K562 (cell line): ENCODE measurements at regions not wholly inside any gene's neighbourhood (a gene's known extent, or its start where the extent isn't known, plus 50 kb on each side); places are given as distances from the start of the nearest gene placed in this dataset.

Experiments
- ATAC-seq: fragments of 200-7000 bp; cut with Tn5 transposase; 3 replicates; pipeline ENCODE4 v1.9.1; 2020; ENCODE audit warnings: moderate library complexity
- BruUV-seq: library from RNA; stranded (reverse); fragments of 400-500 nt; replicated peaks from 2 replicates; lab custom pipeline; 2021; lab: Mats Ljungman, UMichigan
- CTCF ChIA-PET: fragments of 300-600 bp; formaldehyde crosslinking; extraction: SDS; loops from one replicate; lab custom pipeline; 2021; ENCODE audit warnings: low intra/inter-chr PET ratio; lab: Yijun Ruan, JAX
- POLR2A ChIA-PET: fragments of 300-600, 350-650 bp; sonication (Branson Sonifier 250); formaldehyde crosslinking; extraction: SDS; loops from one replicate; lab custom pipeline; 2021; ENCODE audit warnings: antibody characterized with exemption, inconsistent platforms; lab: Yijun Ruan, JAX
- DNase-seq, 4 experiments: peaks; one replicate each; pipeline versions ENCODE4 v3.0.0 to v3.0.0-alpha.2; 2011 to 2018; ENCODE audit warnings: low spot score in 3 of 4, mixed read lengths in 3 of 4; ENCODE audit errors: extremely low read depth in 1 of 4
- FAIRE-seq: peaks from 2 replicates; lab custom pipeline; 2011; peaks lifted over from hg19 to GRCh38; lab: Jason Lieb, UNC
- H2AFZ ChIP-seq: 2 replicates; pipeline ENCODE4 v1.6.0; 2011; ENCODE audit warnings: low read depth, low read length, control low read depth, inconsistent platforms
- H3K27ac ChIP-seq: fragments of 200-600 bp; 3 replicates; pipeline ENCODE4 v1.8.0; 2011; ENCODE audit warnings: low read depth, mild to moderate bottlenecking, control low read depth, inconsistent platforms, low read length, moderate library complexity, mixed read lengths; ENCODE audit errors: extremely low read depth
- H3K27me3 ChIP-seq, 2 experiments: fragments of 300-600 bp in 1 of 2; 2 replicates in 1 of 2; 3 replicates in 1 of 2; pipeline versions ENCODE4 v1.6.0 to v1.8.0; 2011; ENCODE audit warnings: inconsistent platforms in 2 of 2, low read length in 2 of 2, mild to moderate bottlenecking in 1 of 2, mixed read lengths in 1 of 2, moderate library complexity in 1 of 2; ENCODE audit not compliant: control insufficient read depth in 2 of 2, insufficient read depth in 2 of 2
- H3K36me3 ChIP-seq: fragments of 300-600 bp; 3 replicates; pipeline ENCODE4 v1.8.0; 2011; ENCODE audit warnings: mild to moderate bottlenecking, low read length, inconsistent platforms; ENCODE audit not compliant: control insufficient read depth, insufficient read depth
- H3K4me1 ChIP-seq, 2 experiments: fragments of 200-600 bp in 1 of 2; replicated peaks in 1 of 2; 2 replicates in 1 of 2; 3 replicates in 1 of 2; pipeline versions ENCODE4 v1.5.1 to v1.8.0; 2011; ENCODE audit warnings: inconsistent platforms in 2 of 2, low read length in 2 of 2, mild to moderate bottlenecking in 1 of 2, mixed read lengths in 1 of 2, moderate library complexity in 1 of 2; ENCODE audit not compliant: control insufficient read depth in 2 of 2, insufficient read depth in 2 of 2
- H3K4me2 ChIP-seq: 2 replicates; pipeline ENCODE4 v1.6.1; 2011; ENCODE audit warnings: low read length, control low read depth, inconsistent platforms, mixed read lengths; ENCODE audit not compliant: insufficient read depth
- H3K4me3 ChIP-seq: fragments of 200-600 bp; sonication (generic), shearing (Covaris generic); 2 replicates; pipeline ENCODE4 v1.5.1; 2016; ENCODE audit warnings: control low read depth, inconsistent platforms
- H3K79me2 ChIP-seq: fragments of 200-600 bp; 3 replicates; pipeline ENCODE4 v1.8.0; 2011; ENCODE audit warnings: low read length, inconsistent platforms; ENCODE audit not compliant: control insufficient read depth, insufficient read depth
- H3K9ac ChIP-seq, 2 experiments: 2 replicates each; pipeline versions ENCODE4 v1.6.0 to v1.6.1; 2011; ENCODE audit warnings: low read depth in 2 of 2, low read length in 2 of 2, control low read depth in 1 of 2, inconsistent platforms in 1 of 2, mild to moderate bottlenecking in 1 of 2, mixed read lengths in 1 of 2; ENCODE audit not compliant: insufficient read depth in 1 of 2
- H3K9me1 ChIP-seq: one replicate; pipeline ENCODE4 v1.6.0; 2011; ENCODE audit warnings: inconsistent platforms, mild to moderate bottlenecking, low read length, moderate library complexity; ENCODE audit not compliant: control insufficient read depth, insufficient read depth
- H3K9me3 ChIP-seq: replicated peaks from 2 replicates; pipeline ENCODE4 v1.5.1; 2011; ENCODE audit warnings: low read depth, low read length, inconsistent platforms; ENCODE audit not compliant: control insufficient read depth, insufficient read depth
- H4K20me1 ChIP-seq: replicated peaks from 2 replicates; pipeline ENCODE4 v1.6.1; 2011; ENCODE audit warnings: low read length, inconsistent platforms, mixed read lengths; ENCODE audit not compliant: control insufficient read depth, insufficient read depth
- ATF6 ChIP-seq: sonication (generic); formaldehyde crosslinking; IDR thresholded peaks from 2 replicates; pipeline ENCODE4 v1.4.0; 2020; ENCODE audit warnings: mild to moderate bottlenecking, missing genetic modification reagents
- C11orf30 ChIP-seq: fragments of 450-650 bp; IDR thresholded peaks from 2 replicates; pipeline ENCODE4 v1.6.1; 2016; ENCODE audit warnings: low read depth, mild to moderate bottlenecking
- CBX2 ChIP-seq: fragments of 200-600 bp; sonication (generic); IDR thresholded peaks from one replicate; pipeline ENCODE4 v1.6.1; 2012; ENCODE audit warnings: mild to moderate bottlenecking, low read length, inconsistent platforms; ENCODE audit not compliant: insufficient read depth, poor library complexity, severe bottlenecking
- DEAF1 ChIP-seq: fragments of 450-650 bp; formaldehyde crosslinking; IDR thresholded peaks from 2 replicates; pipeline ENCODE4 v1.4.0; 2020; ENCODE audit warnings: mild to moderate bottlenecking, moderate library complexity
- HNRNPK ChIP-seq: fragments of 200-400 bp; formaldehyde crosslinking; IDR thresholded peaks from one replicate; pipeline ENCODE4 v1.6.1; 2018; ENCODE audit warnings: mild to moderate bottlenecking, low read depth, low read length; ENCODE audit not compliant: poor library complexity, severe bottlenecking
- ID3 ChIP-seq, 2 experiments: fragments of 250-450 bp in 1 of 2; fragments of 450-650 bp in 1 of 2; sonication (Bioruptor Pico) in 1 of 2; IDR thresholded peaks; 2 replicates each; pipeline versions ENCODE4 v1.6.1 to v1.8.0; 2016 to 2021; ENCODE audit warnings: mild to moderate bottlenecking in 2 of 2, moderate library complexity in 2 of 2, missing compliant biosample characterization in 1 of 2, missing genetic modification characterization in 1 of 2
- MCM3 ChIP-seq: fragments of 450-650 bp; IDR thresholded peaks from 2 replicates; pipeline ENCODE4 v1.6.1; 2016
- NONO ChIP-seq, 2 experiments: fragments of 200-400 bp in 1 of 2; fragments of 450-650 bp in 1 of 2; formaldehyde crosslinking in 1 of 2; IDR thresholded peaks; 2 replicates each; pipeline ENCODE4 v1.6.1; 2017; ENCODE audit warnings: low read depth in 2 of 2, mild to moderate bottlenecking in 2 of 2, moderate library complexity in 2 of 2, low read length in 1 of 2
- STAT6 ChIP-seq: sonication (generic); formaldehyde crosslinking; IDR thresholded peaks from 2 replicates; pipeline ENCODE4 v1.8.1; 2023; ENCODE audit warnings: mild to moderate bottlenecking, missing genetic modification reagents
- TGIF2 ChIP-seq: sonication (generic); formaldehyde crosslinking; IDR thresholded peaks from 2 replicates; pipeline ENCODE4 v1.8.1; 2022; ENCODE audit warnings: mild to moderate bottlenecking, missing genetic modification reagents, moderate library complexity
- ZNF274 ChIP-seq: IDR thresholded peaks from 2 replicates; pipeline ENCODE4 v1.6.1; 2011; ENCODE audit warnings: low read depth, mild to moderate bottlenecking, low read length, moderate library complexity, borderline replicate concordance
- ZNF655 ChIP-seq: fragments of 250-450 bp; sonication (Bioruptor Pico); IDR thresholded peaks from 2 replicates; pipeline ENCODE4 v1.5.0; 2021
- ZNF76 ChIP-seq: fragments of 250-450 bp; sonication (Bioruptor Pico); IDR thresholded peaks from 2 replicates; pipeline ENCODE4 v1.4.0; 2020; ENCODE audit warnings: mild to moderate bottlenecking, moderate library complexity, borderline replicate concordance
- ZSCAN29 ChIP-seq: fragments of 450-650 bp; IDR thresholded peaks from 2 replicates; pipeline ENCODE4 v1.6.1; 2017
- WGBS: fragments of 100-300 bp; shearing (Covaris generic); methylation state at CpG from one replicate; pipeline ENCODE4 v1.1.6; 2016; ENCODE audit warnings: low coverage, mixed read lengths; ENCODE audit not compliant: insufficient coverage; ENCODE audit errors: missing lambda C conversion rate; 5-methylcytosine and 5-hydroxymethylcytosine counted together
- in situ Hi-C: fragments of 300-500 bp; cut with MboI; formaldehyde crosslinking; loops from 4 replicates; pipeline ENCODE4 v1.15.0; 2018; ENCODE audit warnings: inconsistent platforms, mixed read lengths
- intact Hi-C: fragments of 100-400 bp; cut with micrococcal nuclease; formaldehyde crosslinking; loops from 2 replicates; pipeline ENCODE4 v1.14.2; 2022

GRCh38 chr13:109400209-109400608 lies 386.2 kb downstream of the IRS2 start:
- no peak overlapping the region for H3K4me2 ChIP-seq
- no peak overlapping the region for H2AFZ ChIP-seq
- no peaks in the 10 kb centered on the region for H3K9me3 ChIP-seq
- ChIA-PET CTCF (no interaction called here), POLR2A (no interaction called here)
- in situ Hi-C loops (no loop called here), intact Hi-C loops (no loop called here)
- no peak overlapping the region for H3K4me3 ChIP-seq
- H3K36me3 ChIP-seq = no peaks in the 10 kb centered on the region
- no peaks in the 10 kb centered on the region for H3K4me1 ChIP-seq
- no peaks in the 10 kb centered on the region for H3K27me3 ChIP-seq
- H3K9me1 ChIP-seq = no peaks in the 10 kb centered on the region
- 5% methylated on average over 10 of the region's 11 CpGs for WGBS
- no peaks in the 10 kb centered on the region for H3K79me2 ChIP-seq
- H3K27ac ChIP-seq = no peak overlapping the region
- ATAC-seq (no peak), FAIRE-seq (no peak), DNase-seq (no peak)
- no peaks in the 10 kb centered on the region for H4K20me1 ChIP-seq
- no peak overlapping the region for H3K9ac ChIP-seq
- no TSS peak for BruUV-seq
- TF ChIP-seq TGIF2 (CRISPR knock-in tag) (no peak), MCM3 (no peak), DEAF1 (CRISPR knock-in tag) (no peak), ZNF274 (no peak), STAT6 (no peak), CBX2 (no peak), ID3 (CRISPR knock-in tag; IDR thresholded peaks at IDR 0.05) (no peak), ID3 (tag; IDR thresholded peaks at IDR 0.05) (no peak), ATF6 (CRISPR knock-in tag) (no peak), HNRNPK (no peak), ZSCAN29 (no peak), NONO (IDR thresholded peaks at IDR 0.05; ENCODE audit: low read depth in 2 of 2, low read length in 1 of 2) (no peak), C11orf30 (no peak), ZNF76 (CRISPR knock-in tag) (no peak), ZNF655 (CRISPR knock-in tag) (no peak)
